Subcutaneous abdominal adipose tissue (tissue), 5 donors: ENCODE measurements at regions not wholly inside any gene's neighbourhood (a gene's known extent, or its start where the extent isn't known, plus 50 kb on each side); places are given as distances from the start of the nearest gene placed in this dataset.

Experiments
- H3K27ac ChIP-seq: one replicate; pipeline ENCODE4 v1.7.0; 2013; ENCODE audit warnings: low read depth, mild to moderate bottlenecking, inconsistent platforms, low read length, moderate library complexity
- H3K27me3 ChIP-seq, 5 donors: one replicate each; pipeline ENCODE4 v1.7.0; 2013; ENCODE audit warnings: low read length in 5 of 5, inconsistent platforms in 1 of 5; ENCODE audit not compliant: control insufficient read depth in 5 of 5, insufficient read depth in 4 of 5
- H3K36me3 ChIP-seq, 5 donors: one replicate each; pipeline ENCODE4 v1.7.0; 2013; ENCODE audit warnings: low read length in 5 of 5; ENCODE audit not compliant: control insufficient read depth in 5 of 5, insufficient read depth in 5 of 5
- H3K4me1 ChIP-seq, 5 donors: one replicate each; pipeline ENCODE4 v1.7.0; 2013; ENCODE audit warnings: low read length in 5 of 5, mild to moderate bottlenecking in 3 of 5, moderate library complexity in 1 of 5; ENCODE audit not compliant: control insufficient read depth in 5 of 5, insufficient read depth in 5 of 5
- H3K4me3 ChIP-seq, 5 donors: one replicate each; pipeline ENCODE4 v1.7.0; 2013; ENCODE audit warnings: low read length in 5 of 5, low read depth in 1 of 5
- H3K9ac ChIP-seq, 5 donors: one replicate each; pipeline ENCODE4 v1.7.0; 2013; ENCODE audit warnings: low read length in 5 of 5, mild to moderate bottlenecking in 4 of 5, moderate library complexity in 3 of 5
- H3K9me3 ChIP-seq, 5 donors: one replicate each; pipeline ENCODE4 v1.7.0; 2013; ENCODE audit warnings: low read length in 5 of 5; ENCODE audit not compliant: control insufficient read depth in 5 of 5
- donor health status: healthy.
- donor health status: healthy.
- donor health status: healthy.
- donor health status: healthy.
- donor health status: healthy.

- H3K27me3 ChIP-seq, result peaks cover 0 to 6% (median 0%) of the 10 kb centered on the region in 5 donors
- H3K27ac ChIP-seq, result no peak overlapping the region
- H3K4me3 ChIP-seq, result no peak overlapping the region
- peaks cover 0 to 8% (median 7%) of the 10 kb centered on the region in 5 donors for H3K4me1 ChIP-seq
- H3K9me3 ChIP-seq, result no peaks in the 10 kb centered on the region
- H3K36me3 ChIP-seq, result no peaks in the 10 kb centered on the region
- H3K9ac ChIP-seq, result no peak overlapping the region
These were observed 107.2 kb upstream of the TBL1X start for GRCh38 chrX:9357518-9358114.

- Histone ChIP-seq H3K4me1 (no peaks in the 10 kb centered on the region), H3K9me3 (no peaks in the 10 kb centered on the region), H3K36me3 (no peaks in the 10 kb centered on the region), H3K27ac (no peak overlapping the region), H3K9ac (no peak overlapping the region), H3K4me3 (no peak overlapping the region), H3K27me3 (no peaks in the 10 kb centered on the region)
These were observed 102.4 kb upstream of the TBL1X start for GRCh38 chrX:9362363-9362928.

- Histone ChIP-seq H3K9ac (no peak overlapping the region), H3K27ac (no peak overlapping the region), H3K27me3 (peaks cover 0 to 5% (median 0%) of the 10 kb centered on the region in 5 donors), H3K36me3 (no peaks in the 10 kb centered on the region), H3K9me3 (no peaks in the 10 kb centered on the region), H3K4me1 (peaks cover 0 to 10% (median 5%) of the 10 kb centered on the region in 5 donors), H3K4me3 (no peak overlapping the region)
These were observed 97.4 kb upstream of the TBL1X start for GRCh38 chrX:9367421-9367820.

- Histone ChIP-seq H3K4me3 (no peak overlapping the region), H3K9ac (no peak overlapping the region), H3K27me3 (peaks cover 0 to 5% (median 0%) of the 10 kb centered on the region in 5 donors), H3K27ac (no peak overlapping the region), H3K4me1 (peaks cover 0 to 10% (median 5%) of the 10 kb centered on the region in 5 donors), H3K36me3 (no peaks in the 10 kb centered on the region), H3K9me3 (no peaks in the 10 kb centered on the region)
These were observed 96.6 kb upstream of the TBL1X start for GRCh38 chrX:9368262-9368661.

GRCh38 chrX:9369802-9370291, 95.0 kb upstream of the TBL1X start:
- Histone ChIP-seq H3K36me3 (no peaks in the 10 kb centered on the region), H3K9me3 (no peaks in the 10 kb centered on the region), H3K4me3 (no peak overlapping the region)

GRCh38 chrX:9370893-9371292, 94.0 kb upstream of the TBL1X start:
- peaks cover 0 to 10% (median 5%) of the 10 kb centered on the region in 5 donors for H3K4me1 ChIP-seq
- no peak overlapping the region for H3K27ac ChIP-seq
- H3K9me3 ChIP-seq, result no peaks in the 10 kb centered on the region
- peaks cover 0 to 5% (median 0%) of the 10 kb centered on the region in 5 donors for H3K27me3 ChIP-seq
- no peaks in the 10 kb centered on the region for H3K36me3 ChIP-seq
- no peak overlapping the region for H3K4me3 ChIP-seq
- H3K9ac ChIP-seq, result no peak overlapping the region

More at GRCh38 chrX:9369802-9370291, 95.0 kb upstream of the TBL1X start:
- peaks cover 0 to 5% (median 0%) of the 10 kb centered on the region in 5 donors for H3K27me3 ChIP-seq
- no peak overlapping the region for H3K9ac ChIP-seq
- peaks cover 0 to 10% (median 5%) of the 10 kb centered on the region in 5 donors for H3K4me1 ChIP-seq
- H3K27ac ChIP-seq, result no peak overlapping the region

- no peaks in the 10 kb centered on the region for H3K36me3 ChIP-seq
- peaks cover 0 to 5% (median 0%) of the 10 kb centered on the region in 5 donors for H3K27me3 ChIP-seq
- H3K9me3 ChIP-seq, result no peaks in the 10 kb centered on the region
- H3K4me1 ChIP-seq, result peaks cover 0 to 10% (median 5%) of the 10 kb centered on the region in 5 donors
- H3K27ac ChIP-seq, result no peak overlapping the region
- no peak overlapping the region for H3K4me3 ChIP-seq
- H3K9ac ChIP-seq, result no peak overlapping the region
These were observed 92.0 kb upstream of the TBL1X start for GRCh38 chrX:9372866-9373265.

- Histone ChIP-seq H3K36me3 (no peaks in the 10 kb centered on the region), H3K27ac (no peak overlapping the region), H3K9ac (no peak overlapping the region), H3K4me3 (no peak overlapping the region), H3K9me3 (peaks cover 0 to 3% (median 0%) of the 10 kb centered on the region in 5 donors), H3K4me1 (peaks cover 0 to 10% (median 5%) of the 10 kb centered on the region in 5 donors), H3K27me3 (peaks cover 0 to 4% (median 2%) of the 10 kb centered on the region in 5 donors)
These were observed 91.1 kb upstream of the TBL1X start for GRCh38 chrX:9373789-9374188.

GRCh38 chrX:9374555-9374954, 90.3 kb upstream of the TBL1X start:
- Histone ChIP-seq H3K4me3 (no peak overlapping the region), H3K4me1 (peaks cover 0 to 10% (median 5%) of the 10 kb centered on the region in 5 donors), H3K27me3 (peaks cover 0 to 4% (median 2%) of the 10 kb centered on the region in 5 donors), H3K36me3 (no peaks in the 10 kb centered on the region), H3K27ac (no peak overlapping the region), H3K9me3 (peaks cover 0 to 3% (median 0%) of the 10 kb centered on the region in 5 donors), H3K9ac (no peak overlapping the region)

GRCh38 chrX:9376111-9376510, 88.7 kb upstream of the TBL1X start:
- no peaks in the 10 kb centered on the region for H3K36me3 ChIP-seq
- no peak overlapping the region for H3K4me3 ChIP-seq
- peaks cover 0 to 3% (median 0%) of the 10 kb centered on the region in 5 donors for H3K9me3 ChIP-seq
- peaks cover 2 to 14% (median 5%) of the 10 kb centered on the region in 5 donors for H3K27me3 ChIP-seq
- H3K27ac ChIP-seq, result no peak overlapping the region
- peaks cover 0 to 1% (median 0%) of the 10 kb centered on the region in 5 donors for H3K4me1 ChIP-seq
- H3K9ac ChIP-seq, result no peak overlapping the region
